HFFc6 (cell line): ENCODE measurements at regions not wholly inside any gene's neighbourhood (a gene's known extent, or its start where the extent isn't known, plus 50 kb on each side); places are given as distances from the start of the nearest gene placed in this dataset.

Experiments
- DNase-seq: peaks from one replicate; pipeline ENCODE4 v3.0.0-alpha.2; 2018
- H3K27ac Mint-ChIP-seq: 2 replicates; pipeline ENCODE4 v1.8.0; 2020; ENCODE audit warnings: mild to moderate bottlenecking, mixed read lengths
- H3K27me3 Mint-ChIP-seq: 2 replicates; pipeline ENCODE4 v1.8.0; 2021; ENCODE audit warnings: mild to moderate bottlenecking, moderate library complexity, mixed read lengths; ENCODE audit not compliant: insufficient read depth
- H3K36me3 Mint-ChIP-seq: 2 replicates; pipeline ENCODE4 v1.8.0; 2021; ENCODE audit warnings: low read depth, mixed read lengths
- H3K4me1 Mint-ChIP-seq: 2 replicates; pipeline ENCODE4 v1.8.0; 2020; ENCODE audit warnings: low read depth, mixed read lengths
- H3K4me3 Mint-ChIP-seq: 2 replicates; pipeline ENCODE4 v1.8.0; 2020; ENCODE audit warnings: mild to moderate bottlenecking, moderate library complexity, mixed read lengths
- H3K9me3 Mint-ChIP-seq: 2 replicates; pipeline ENCODE4 v1.8.0; 2020; ENCODE audit warnings: mild to moderate bottlenecking, mixed read lengths
- TF ChIP-seq, protein P1 (sequence below): fragments of 200-600 bp; sonication (generic); IDR thresholded peaks from 2 replicates; pipeline ENCODE4 v1.5.0; 2021; ENCODE audit warnings: antibody characterized with exemption, mild to moderate bottlenecking

DNA sequence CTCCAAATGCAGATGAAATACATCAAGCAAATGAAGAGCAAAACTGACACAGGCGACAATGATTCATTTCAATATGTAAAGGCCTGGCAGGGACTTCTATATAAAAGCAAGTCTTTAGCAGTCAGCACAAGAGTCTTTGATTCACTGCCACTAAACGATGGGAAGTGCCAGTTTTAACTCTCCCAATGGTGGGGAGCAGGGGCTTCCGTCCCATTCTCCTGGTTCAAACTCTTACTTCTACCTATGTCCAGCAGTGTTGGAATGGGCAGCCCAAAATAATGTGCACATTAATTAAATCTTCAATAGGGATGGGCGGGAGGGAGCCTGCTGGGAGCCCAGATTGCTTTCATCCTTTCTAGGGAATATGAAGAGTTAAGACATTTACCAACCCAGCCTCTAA, 97.5 kb upstream of the MDM1 start:
- Mint-ChIP-seq H3K9me3 (no peaks in the 10 kb centered on the region), H3K27ac (no peak overlapping the region), H3K27me3 (peaks cover 5% of the 10 kb centered on the region), H3K4me3 (no peak overlapping the region), H3K4me1 (peaks cover 48% of the 10 kb centered on the region), H3K36me3 (no peaks in the 10 kb centered on the region)
- no peak for DNase-seq
- TF ChIP-seq, protein P1, sequence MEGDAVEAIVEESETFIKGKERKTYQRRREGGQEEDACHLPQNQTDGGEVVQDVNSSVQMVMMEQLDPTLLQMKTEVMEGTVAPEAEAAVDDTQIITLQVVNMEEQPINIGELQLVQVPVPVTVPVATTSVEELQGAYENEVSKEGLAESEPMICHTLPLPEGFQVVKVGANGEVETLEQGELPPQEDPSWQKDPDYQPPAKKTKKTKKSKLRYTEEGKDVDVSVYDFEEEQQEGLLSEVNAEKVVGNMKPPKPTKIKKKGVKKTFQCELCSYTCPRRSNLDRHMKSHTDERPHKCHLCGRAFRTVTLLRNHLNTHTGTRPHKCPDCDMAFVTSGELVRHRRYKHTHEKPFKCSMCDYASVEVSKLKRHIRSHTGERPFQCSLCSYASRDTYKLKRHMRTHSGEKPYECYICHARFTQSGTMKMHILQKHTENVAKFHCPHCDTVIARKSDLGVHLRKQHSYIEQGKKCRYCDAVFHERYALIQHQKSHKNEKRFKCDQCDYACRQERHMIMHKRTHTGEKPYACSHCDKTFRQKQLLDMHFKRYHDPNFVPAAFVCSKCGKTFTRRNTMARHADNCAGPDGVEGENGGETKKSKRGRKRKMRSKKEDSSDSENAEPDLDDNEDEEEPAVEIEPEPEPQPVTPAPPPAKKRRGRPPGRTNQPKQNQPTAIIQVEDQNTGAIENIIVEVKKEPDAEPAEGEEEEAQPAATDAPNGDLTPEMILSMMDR, result no peak

DNA sequence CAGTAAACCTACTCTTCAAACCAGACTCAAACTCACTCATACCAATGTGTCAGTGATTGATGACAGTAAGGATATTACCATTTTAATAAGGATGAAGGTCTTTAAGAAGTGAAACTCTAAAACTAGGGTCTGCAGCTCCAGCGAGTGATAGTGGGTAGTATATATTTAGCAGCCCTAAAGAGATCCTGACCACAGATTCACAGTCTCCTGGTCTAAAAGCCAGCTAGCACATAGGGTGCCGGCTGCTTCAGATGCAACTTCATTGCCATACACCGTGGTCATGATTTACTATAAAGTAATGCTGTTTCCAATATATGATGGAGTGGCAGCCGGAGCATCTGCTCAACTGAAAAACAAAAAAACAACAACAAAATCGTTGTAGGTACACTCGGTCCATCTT, 99.6 kb upstream of the MDM1 start:
- Mint-ChIP-seq H3K4me1 (peaks cover 45% of the 10 kb centered on the region), H3K27ac (no peak overlapping the region), H3K9me3 (peaks cover 9% of the 10 kb centered on the region), H3K4me3 (no peak overlapping the region), H3K36me3 (peaks cover 8% of the 10 kb centered on the region), H3K27me3 (peaks cover 5% of the 10 kb centered on the region)
- TF ChIP-seq, protein P1, result no peak
- DNase-seq, result no peak

- H3K36me3 Mint-ChIP-seq, result peaks cover 8% of the 10 kb centered on the region
- no peak overlapping the region for H3K27ac Mint-ChIP-seq
- TF ChIP-seq, protein P1, result no peak
- peaks cover 41% of the 10 kb centered on the region for H3K4me1 Mint-ChIP-seq
- H3K9me3 Mint-ChIP-seq, result peaks cover 9% of the 10 kb centered on the region
- no peak overlapping the region for H3K4me3 Mint-ChIP-seq
- no peak for DNase-seq
- peaks cover 5% of the 10 kb centered on the region for H3K27me3 Mint-ChIP-seq
Observed at GRCh38 chr12:68432622-68433021, 100.5 kb upstream of the MDM1 start.

DNA sequence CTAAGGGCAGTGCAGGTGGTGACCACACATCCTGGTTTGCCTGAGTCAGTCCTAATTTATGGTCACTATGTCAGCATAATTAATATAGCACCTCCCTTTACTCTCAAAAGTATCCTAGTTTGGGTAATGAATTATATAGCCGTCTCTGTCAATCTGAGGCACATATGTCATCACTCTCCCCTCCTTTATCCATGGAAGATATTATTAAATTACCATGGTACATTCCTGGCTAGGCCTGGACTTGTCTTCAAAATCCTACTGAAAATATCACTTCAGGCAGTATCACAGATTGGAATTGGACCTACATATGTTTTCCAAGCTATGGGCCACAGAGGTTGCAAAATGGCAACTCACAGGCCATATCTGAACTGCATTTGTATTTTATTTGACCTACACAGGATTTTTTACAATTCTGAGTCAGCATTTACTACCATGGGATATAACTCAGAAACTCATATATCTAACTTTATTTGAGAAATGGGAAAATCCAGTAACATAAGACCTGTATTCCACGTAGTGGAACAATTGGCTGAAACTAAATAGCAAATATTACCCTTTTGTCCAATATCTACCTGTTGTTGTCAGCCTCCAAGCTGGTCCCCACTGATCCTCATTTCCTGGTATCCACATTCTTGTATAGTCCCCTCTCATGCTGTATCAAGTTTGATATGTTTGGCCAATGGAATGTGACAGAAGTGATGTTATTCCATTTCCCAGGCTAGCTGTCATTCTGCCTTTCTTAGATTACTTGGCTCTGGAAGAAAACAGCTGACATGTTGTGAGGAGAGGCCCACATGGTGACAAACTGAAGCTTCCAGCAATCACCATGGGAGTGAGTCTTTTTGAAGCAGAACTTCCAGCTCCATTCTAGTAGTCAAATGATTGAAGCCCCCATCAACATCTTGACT, 102.5 kb upstream of the MDM1 start:
- peaks cover 8% of the 10 kb centered on the region for H3K36me3 Mint-ChIP-seq
- peaks cover 5% of the 10 kb centered on the region for H3K27me3 Mint-ChIP-seq
- H3K4me1 Mint-ChIP-seq, result peaks cover 29% of the 10 kb centered on the region
- TF ChIP-seq, protein P1, result no peak
- H3K9me3 Mint-ChIP-seq, result peaks cover 9% of the 10 kb centered on the region
- H3K27ac Mint-ChIP-seq, result no peak overlapping the region
- no peak for DNase-seq
- H3K4me3 Mint-ChIP-seq, result no peak overlapping the region

GRCh38 chr12:68435299-68435637, 103.1 kb upstream of the MDM1 start:
- H3K4me1 Mint-ChIP-seq, result peaks cover 34% of the 10 kb centered on the region
- H3K27ac Mint-ChIP-seq, result no peak overlapping the region; the same call in 1 of the 2 replicates
- TF ChIP-seq, protein P1, result no peak
- peaks cover 8% of the 10 kb centered on the region for H3K36me3 Mint-ChIP-seq
- H3K9me3 Mint-ChIP-seq, result peaks cover 9% of the 10 kb centered on the region
- no peak overlapping the region for H3K4me3 Mint-ChIP-seq
- H3K27me3 Mint-ChIP-seq, result peaks cover 5% of the 10 kb centered on the region
- DNase-seq, result no peak
